Stimulated activated CD4-positive, alpha-beta T cell treated with anti-CD3 and anti-CD28 coated beads, Interleukin-2, amount 100 ng/mL, for 4 hours (primary cell): ENCODE measurements at regions not wholly inside any gene's neighbourhood (a gene's known extent, or its start where the extent isn't known, plus 50 kb on each side); places are given as distances from the start of the nearest gene placed in this dataset.
"Not testable (repeated sequence)": the region's sequence is repeated elsewhere in the genome, so short reads cannot be mapped to it uniquely, and the experiment has no call there.

ENCODE experiments used
- DNase-seq: peaks from one replicate; pipeline ENCODE4 v3.0.0-alpha.2; 2020; ENCODE audit warnings: low read depth

DNA sequence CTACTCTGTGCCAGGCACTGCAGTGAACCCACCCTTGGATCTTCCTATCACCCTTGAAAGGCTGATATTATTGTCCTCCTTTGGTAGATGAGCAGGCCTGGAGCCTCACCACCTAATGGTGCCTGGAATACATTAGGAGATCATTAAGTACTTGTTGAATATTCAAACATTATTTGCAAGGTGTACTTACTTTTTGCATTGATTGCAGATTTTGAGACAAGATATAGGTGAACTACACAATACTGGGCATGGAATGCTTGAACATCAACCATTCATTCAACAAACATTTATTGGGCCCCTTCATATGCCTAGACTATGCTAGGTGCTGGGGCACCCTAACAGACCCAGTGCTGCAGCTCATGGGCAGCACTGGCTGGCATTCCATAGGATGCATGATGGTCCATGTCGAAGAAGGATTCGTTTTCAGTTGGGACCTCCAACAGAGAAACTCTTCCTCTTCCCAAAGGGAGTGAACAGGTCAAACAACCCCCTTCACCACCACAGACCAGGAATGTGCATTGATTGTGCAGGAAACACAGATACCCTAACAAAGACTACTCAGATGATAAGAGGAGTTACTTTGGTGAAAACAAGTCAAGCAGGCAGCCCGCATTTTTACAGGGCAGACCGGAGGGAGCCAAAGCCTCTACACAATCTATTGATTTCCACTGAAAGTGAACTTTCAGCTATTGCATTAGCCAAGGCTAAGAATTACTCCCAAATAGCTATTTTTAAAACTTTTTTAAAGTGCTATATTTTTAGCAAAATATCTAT, 149.6 kb upstream of the SH3BP4 start:
- no peak for DNase-seq

DNA sequence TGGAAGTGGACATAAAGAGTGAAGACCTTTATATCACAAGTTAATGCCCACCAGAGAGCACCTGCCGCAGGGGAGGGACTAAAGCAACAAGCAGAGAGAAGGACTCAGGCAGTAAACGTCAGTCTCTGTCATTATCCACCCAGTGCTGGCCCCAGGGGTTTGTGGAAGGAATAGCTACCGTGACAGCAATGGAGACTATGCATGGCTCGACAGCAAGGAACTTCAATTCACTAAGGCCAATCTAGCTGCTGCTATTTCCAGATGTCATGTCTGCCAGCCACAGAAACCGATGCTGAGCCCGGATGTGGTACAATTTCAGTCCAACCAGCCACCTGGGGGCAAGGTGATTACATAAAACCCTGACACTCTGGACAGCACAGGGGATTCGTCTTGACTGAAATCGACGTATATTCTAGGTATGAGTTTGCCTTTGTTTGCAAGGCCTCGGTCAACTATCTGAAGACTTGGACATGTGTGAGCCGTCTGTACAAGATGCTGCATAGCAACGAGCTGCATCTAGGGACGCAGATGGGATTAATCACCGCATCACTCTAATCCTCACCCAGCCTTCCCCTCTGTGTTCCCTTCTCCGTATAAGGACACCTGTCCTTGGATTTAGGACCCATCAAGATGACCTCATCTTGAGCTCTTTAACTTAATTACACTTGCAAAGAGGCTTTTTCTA, 154.1 kb upstream of the SH3BP4 start:
- no peak for DNase-seq

DNA sequence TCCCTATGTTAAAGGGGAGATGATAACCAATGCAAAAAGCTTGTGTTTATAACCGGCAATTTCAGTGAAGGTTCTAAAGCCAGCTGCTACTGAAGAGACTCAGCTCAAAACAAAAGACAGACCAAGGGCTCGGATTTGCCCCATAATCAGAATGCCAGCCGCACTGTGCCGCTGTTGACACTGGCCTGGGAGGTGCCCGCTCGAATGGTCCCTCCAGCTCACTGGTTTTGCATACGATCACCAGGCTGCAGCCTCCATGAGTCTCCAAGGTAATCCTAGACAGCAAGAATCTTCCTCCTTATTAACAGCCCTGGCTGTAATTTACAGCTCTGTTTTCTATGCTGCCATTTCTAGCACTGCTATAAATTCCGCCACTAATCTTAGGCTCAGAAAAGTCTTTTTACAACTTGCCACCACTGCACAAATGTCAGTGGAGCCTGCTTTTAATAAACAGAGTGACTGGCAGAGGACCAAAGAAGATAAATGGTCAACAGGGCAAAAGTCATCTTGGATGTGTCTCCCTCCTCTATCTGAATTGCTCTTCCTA, 155.7 kb upstream of the SH3BP4 start:
- DNase-seq, result no peak

DNA sequence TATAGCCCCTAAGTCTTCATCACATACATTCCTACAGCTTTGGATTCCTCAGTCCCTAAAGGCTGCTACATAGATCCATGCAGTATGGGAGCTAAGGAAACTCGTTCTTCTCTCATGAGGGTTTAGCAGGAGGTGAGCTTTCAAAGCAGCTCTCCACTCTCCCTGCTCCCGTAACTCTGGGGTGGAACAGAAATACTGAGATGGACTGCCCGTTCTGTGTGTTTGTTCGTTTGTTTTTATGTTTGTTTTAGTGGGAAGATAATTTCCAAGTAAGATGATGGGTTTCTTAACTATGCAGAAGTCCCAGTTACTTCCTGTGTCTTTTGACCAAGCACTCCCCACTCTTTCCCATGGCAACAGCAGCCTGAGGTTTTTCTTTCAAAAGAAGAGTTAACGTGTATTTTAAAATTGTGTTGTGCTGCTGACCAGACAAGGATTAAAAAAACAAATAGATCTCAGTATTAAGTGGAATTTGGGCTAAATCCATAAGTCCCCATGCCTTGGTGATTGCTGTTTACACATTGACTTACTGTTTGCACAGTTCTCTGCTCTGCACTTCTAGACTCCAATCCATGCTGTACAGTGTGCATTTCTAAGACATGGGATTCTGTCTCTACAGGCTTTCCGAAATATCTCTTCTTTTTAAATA, 156.4 kb upstream of the SH3BP4 start:
- no peak for DNase-seq

DNA sequence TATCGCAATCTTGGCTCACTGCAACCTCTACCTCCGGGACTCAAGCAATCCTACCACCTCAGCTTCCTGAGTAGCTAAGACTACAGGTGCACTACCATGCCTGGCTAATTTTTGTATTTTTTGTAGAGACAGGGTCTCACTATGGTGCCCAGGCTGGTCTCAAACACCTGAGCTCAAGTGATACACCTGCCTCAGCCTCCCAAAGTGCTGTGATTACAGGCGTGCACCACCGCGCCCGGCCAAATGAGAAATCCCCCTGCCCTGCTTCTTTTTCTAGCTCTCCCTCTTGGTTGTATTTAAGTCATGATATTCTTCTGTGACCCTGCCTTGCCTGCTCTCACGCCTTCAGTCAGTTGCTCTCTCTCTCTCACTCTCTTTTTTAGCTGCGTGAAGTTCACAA, 157.0 kb upstream of the SH3BP4 start:
- no peak for DNase-seq

DNA sequence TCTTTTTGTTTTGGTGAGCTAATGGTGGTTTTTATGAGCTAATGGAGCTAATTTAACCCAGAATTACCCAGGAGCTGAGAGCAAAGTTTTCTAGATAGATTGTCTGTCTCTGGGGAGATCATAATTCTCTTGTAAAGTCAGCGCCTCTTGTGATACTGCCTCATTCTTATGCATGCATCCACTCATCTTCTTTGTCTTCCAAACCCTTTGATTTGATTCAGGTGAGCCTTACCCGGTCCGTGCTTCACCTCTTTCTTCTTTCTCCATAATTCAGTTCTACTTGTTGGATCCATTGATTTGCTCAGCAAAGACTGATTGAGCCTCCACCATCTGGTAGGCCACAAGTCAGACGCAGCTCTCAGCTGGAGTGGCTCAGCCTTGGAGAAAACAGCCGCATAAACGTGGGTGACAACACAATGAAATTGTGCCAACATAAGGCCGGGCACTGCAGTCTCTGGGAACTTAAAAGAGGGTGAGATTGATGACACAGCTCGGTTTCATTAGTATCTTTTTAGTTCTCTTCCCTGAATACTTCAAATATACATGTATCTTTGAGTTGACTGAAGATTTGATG, 158.5 kb upstream of the SH3BP4 start:
- no peak for DNase-seq

DNA sequence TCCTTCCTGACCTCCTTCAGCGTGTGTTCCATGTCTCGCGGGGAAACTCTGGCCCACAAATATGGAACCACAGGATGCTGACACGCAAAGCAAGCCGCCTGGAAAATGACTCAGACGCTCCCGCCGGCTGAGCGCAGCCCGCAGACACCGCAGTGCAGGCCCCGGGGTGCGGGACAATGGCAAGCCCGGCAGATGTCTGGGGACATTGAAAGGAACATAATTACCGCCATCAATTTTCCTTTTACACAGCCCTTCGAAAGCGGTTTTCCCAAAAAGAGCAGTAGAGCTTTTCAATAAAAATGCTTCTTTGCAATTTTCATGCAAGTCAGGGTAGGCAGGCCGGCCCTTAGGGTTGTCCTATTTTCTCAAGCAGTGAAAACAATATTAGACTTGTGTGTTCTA, 159.2 kb upstream of the SH3BP4 start:
- DNase-seq, result no peak

DNA sequence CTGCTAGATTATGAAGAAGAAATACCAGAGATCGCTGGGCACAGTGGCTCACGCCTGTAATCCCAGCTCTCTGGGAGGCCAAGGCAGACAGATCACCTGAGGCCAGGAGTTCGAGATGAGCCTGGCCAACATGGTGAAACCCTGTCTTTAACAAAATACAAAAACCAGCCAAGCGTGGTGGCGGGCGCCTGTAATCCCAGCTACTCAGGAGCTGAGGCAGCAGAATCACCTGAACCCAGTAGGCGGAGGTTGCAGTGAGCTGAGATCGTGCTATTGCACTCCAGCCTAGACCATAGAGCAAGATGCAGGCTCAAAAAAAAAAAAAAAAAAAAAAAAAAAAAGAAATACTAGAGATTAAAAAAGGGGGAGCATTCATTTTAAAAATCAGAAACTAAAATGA, 159.7 kb upstream of the SH3BP4 start:
- not testable (repeated sequence) for DNase-seq

DNA sequence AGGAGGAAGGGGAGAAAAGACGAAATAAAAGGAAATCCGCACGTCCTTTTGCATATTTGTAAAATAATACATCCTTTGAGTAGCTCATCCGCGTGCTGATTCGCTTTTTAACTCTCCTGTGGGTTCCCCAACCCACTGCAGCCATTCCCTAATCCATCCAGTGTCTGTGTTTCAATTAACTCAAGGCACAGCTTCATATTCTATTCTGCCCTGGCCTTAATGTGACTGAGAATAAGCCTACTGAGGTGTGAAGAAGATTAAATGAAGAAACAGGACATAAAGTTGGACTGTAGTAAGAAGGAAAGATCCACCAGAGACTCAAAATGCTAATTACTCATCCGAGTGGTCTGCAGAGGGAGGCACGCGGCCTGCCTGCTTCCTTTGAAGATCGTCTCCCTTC, 161.4 kb upstream of the SH3BP4 start:
- DNase-seq, result no peak

DNA sequence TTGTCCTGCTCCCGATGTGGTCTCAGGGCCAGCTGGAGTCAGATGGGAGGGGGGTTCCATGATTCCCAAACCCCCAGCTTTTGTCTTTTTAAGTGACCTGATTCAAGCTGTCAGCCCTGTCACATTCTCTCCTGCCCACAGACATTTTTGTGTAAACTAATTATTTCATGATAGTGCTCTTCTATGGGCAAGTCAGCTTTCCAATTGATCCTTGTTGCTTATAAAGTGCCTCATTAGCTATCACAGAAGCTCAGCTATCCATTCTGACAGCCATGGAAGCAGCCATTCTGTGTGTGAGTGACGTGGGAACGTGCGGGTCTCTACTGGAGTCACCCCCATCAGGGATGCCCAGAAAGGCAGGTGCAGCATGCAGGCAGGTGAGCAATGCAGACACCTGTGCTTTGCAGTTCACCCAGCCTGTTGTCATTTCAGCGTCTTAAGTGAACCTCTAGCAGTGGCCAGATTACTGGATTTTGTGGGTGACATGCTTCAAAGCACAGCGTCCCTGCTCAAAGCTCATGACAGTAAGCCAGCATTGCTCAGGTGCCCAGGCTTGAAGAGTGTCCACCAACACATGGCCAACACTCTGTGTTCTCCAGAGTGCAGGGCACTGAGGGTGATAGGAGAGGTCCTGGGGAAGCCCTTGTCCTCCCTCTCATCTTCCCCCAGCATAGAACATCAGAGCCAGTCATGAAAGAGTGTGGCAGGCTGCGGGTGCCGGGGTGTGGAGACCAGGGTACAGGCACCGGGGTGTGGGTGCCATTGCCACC, 162.1 kb upstream of the SH3BP4 start:
- no peak for DNase-seq

DNA sequence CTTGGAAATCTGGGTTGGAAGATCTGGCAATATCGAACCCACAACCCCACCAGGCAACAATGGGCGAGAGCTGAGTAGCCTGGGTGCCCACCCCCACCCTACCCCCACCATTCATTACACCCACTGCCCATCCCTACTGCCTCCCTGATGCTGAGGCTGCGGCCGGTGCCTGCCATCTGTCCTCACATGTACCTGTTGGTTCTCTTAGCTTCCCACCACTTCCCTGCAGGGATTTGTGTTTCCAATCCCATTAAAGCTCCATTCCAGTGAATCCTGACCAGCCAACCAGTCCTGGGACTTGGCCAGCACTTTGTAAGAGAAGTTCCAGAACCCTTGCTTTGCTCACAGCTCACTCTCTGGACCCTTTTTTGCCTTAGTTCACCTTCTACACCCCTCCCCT, 163.0 kb upstream of the SH3BP4 start:
- DNase-seq, result no peak

DNA sequence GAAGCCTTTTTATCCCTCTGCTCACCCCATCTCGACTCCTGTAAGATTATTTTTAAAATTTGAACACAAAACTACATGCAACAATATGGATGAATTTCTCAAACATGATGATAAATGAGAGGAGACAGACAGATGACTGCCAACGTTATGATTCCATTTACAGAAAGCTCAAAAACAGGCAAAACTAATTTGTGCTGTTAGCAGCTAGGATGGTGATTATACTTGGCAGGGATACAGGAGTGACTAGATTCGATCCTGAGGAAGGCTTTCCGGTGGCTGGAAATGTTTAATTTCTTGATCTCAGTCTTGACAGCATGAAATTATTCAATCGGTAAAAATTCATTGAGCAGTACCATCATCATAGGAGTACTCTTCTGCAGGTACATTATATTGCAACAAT, 163.4 kb upstream of the SH3BP4 start:
- no peak for DNase-seq

DNA sequence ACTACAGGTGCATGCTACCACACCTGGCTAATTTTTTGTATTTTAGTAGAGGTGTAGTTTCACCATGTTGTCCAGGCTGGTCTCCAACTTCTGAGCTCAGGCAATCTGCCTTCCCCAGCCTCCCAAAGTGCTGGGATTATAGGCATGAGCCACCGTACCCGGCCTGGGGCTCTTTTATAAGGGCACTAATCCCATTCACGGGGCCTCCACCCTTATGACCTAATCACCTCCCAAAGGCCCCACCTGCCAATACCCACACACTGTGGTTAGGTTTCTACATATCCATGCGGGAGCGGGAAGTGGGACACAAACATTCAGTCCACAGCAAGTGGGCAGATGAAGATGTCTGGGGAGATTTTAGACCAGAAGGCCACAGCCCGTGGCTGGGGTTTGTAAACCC, 164.7 kb upstream of the SH3BP4 start:
- DNase-seq, result no peak

DNA sequence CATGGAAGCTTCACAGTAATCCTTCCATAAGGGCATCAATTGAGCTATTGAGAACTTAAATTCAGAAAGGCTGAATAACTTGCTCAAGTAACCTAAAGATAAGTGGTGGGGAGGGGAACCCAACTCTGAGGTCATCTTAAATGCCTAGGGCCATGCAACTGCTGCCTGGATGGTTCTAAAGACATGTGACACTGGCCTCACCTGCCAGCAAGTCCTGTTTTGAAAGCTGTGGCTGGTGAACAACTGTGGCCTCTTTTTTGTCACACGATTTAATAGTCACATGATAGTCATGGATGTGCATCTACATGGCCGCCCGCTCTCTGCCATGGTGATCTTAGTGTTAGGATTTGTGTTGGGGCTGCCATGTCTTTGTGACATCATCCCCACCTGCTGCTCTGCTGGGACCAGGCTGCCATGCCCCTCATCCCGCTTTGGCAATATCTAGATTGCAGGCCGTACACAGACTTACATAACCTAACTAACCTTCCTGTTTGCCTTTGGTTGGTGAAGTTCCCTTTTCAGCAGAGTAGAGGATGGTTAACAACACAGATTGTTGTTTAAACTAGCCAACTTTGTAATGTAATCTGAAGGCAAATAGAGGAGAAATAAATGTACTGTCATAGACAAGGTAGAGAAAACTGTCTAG, 177.9 kb upstream of the SH3BP4 start:
- no peak for DNase-seq

DNA sequence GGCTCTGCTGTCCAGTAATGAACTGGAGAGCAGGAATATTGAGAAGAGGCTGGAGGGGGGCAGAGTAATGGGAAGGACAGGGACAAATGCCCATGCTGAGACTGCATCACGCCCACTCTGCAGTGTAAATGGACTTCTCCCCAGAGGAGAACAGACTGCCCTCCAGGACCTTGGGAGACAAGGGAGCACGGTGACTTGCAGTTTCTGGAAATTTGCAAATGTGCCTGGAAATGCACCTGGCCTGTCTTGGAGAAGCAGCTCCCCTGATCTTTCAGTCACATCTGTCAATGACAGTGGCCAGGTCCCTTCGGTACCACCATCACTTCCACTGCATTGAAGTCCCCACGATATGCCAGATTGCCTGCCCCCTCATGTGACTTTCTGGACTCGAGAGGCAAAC, 178.7 kb upstream of the SH3BP4 start:
- no peak for DNase-seq

DNA sequence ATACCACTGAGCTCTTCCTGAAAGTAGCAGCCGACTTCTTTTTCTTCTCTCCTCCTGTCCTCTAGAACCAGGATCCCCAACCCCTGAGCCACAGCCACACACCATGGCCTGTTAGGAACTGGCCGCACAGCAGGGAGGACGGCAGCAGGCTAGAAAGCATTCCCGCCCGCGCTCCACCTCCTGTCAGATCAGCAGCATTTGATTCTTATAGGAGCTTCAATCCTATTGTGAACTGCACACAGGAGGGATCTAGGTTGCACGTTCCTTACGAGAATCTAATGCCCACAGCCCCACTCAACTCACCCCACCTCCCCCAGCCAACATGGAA, 179.1 kb upstream of the SH3BP4 start:
- DNase-seq, result no peak

DNA sequence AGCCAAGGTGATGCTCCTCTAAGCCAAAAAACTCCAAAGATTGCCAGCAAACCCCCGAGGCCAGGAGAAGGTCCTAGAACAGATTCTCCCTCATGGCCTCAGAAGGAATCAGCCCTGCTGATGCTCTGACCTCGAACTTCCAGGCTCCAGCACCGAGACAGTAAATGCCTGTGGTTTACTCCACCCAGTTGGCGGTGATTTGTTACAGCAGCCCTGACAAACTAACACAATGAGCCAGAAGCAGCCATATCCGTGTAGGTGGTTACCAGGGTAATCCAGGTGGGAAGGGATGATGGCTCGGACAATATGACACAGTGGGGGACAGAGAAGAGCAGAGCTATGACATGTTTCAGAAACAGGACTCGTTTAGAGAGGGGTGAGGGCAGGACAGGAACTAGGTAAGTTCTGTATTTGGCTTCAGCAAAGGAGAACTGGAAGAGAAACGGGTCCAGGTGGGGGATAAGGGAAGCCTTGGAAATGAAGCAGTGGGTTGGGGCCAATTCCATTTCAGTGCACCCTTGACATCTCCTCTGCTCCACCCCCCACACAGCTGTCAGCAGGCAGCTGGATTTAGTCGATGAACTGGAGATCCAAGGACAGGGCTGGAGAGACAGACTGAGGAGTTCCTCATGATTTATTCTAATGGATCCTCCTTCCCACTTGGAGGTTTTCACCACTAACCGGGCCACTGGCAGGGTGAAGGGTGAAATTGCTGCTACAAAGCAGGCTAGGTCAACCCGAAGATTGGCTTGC, 179.7 kb upstream of the SH3BP4 start:
- DNase-seq, result no peak

DNA sequence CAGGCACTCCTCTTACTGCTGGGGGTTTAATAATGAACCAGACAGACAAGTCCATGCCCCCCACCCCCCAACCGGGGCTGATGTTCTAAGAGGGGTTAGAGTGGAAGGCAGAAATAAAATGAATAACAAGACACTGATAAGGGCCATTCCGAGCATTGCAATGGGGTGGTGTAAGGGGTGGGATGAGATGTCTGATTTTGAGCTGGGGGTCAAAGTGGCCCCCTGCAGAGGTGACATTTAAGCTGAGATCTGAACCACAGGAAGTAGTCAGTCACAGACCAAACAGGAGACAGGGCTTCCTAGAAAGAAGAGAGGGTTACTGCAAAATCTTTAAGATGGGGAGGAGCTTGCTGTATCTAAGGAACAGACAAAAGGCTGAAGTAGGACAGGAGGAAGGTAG, 180.6 kb upstream of the SH3BP4 start:
- DNase-seq, result no peak

DNA sequence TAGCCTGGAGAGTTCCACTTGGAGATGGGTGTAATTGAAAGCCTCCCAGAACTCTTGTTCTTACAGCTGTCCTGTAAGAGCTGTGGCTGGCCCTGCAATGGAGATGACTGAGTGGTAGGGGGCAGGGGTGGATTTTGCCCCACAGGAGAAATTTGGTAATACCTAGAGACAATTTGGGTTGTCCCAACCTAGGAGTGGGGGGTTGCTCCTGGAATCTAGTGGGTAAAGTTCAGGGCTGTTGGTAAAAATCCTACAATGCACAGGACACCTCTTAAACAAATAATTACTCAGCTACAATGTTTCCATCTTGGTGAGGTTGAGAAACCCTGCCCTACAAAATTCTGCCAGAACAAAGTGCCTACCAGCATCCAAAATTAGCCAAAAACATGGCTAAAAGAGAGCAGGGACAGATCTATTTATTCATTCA, 181.1 kb upstream of the SH3BP4 start:
- no peak for DNase-seq

DNA sequence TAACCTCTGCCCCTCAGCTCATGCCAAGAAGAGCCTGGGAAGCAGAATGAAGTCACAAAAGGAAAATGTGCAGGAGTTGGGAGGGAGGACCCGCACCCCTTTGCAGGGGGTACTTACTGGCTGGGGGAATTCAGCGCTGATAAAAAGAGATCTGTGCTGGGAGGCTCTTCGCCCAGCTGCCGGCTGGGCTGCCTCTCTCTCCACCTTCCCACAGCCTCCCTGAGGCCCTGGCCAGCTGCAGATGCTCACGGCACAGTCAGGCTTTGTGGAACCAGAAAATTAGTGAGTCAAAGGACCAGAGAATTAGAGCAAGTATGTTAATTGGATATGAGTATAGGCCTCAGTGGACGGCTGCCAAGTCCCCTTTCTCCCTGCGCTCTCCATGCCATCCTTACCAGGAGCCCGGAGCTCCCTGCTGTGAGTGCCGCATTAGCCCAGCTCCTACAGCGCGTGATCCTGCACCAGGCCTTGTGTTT, 181.7 kb upstream of the SH3BP4 start:
- DNase-seq, result no peak
